SH-SY5Y (cell line): ENCODE measurements at regions not wholly inside any gene's neighbourhood (a gene's known extent, or its start where the extent isn't known, plus 50 kb on each side); places are given as distances from the start of the nearest gene placed in this dataset.

Experiments used
- GATA2 ChIP-seq: IDR thresholded peaks from 2 replicates; pipeline ENCODE4 v1.6.1; 2011; ENCODE audit warnings: mild to moderate bottlenecking, low read depth, low read length
- GATA3 ChIP-seq: IDR thresholded peaks from 2 replicates; pipeline ENCODE4 v1.6.1; 2011; ENCODE audit warnings: low read depth, mild to moderate bottlenecking, low read length, moderate library complexity

DNA sequence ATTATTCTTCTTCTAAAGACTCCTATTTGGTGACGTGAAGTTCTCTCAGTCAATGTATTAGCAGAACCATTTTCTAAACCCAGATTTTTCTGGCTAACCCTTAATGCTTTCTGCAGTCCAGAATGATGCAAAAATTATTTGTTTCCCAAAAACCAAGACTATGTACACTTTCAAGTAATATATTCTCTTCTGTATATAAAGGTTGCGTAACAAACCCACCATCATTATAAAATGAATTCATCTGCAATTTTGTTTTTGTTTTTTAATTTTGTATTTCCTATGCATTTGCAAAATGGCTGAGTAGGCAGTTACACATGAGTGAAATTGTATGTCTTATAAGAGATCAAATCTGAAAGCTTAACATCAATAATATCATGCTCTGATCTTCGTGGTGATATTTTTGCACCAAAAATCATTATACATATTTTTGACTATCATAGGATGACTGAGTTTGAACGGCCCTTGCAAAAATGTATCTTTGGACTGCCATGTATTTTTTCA is 593.6 kb downstream of the ZIC1 start:
- TF ChIP-seq GATA2: no peak
- no peak for TF ChIP-seq GATA3
